Stomach (tissue), 4 donors: ENCODE measurements at regions not wholly inside any gene's neighbourhood (a gene's known extent, or its start where the extent isn't known, plus 50 kb on each side); places are given as distances from the start of the nearest gene placed in this dataset.

Experiments
- POLR2AphosphoS5 ChIP-seq, 3 donors: sonication (generic); formaldehyde crosslinking; IDR thresholded peaks; one replicate each; pipeline ENCODE4 v1.6.1; 2016; ENCODE audit warnings: antibody characterized with exemption in 3 of 3
- TF ChIP-seq, protein P1 (sequence below), 7 experiments: fragments of 450-650 bp in 4 of 7; fragments of 200-600 bp in 3 of 7; sonication (generic) in 3 of 7; IDR thresholded peaks; one replicate each; pipeline ENCODE4 v1.5.1; 2016 to 2019; ENCODE audit warnings: antibody characterized with exemption in 7 of 7, control low read depth in 2 of 7, mild to moderate bottlenecking in 1 of 7

GRCh38 chr3:153818338-153818737, 302.9 kb upstream of the ARHGEF26 start:
- TF ChIP-seq, protein P1, sequence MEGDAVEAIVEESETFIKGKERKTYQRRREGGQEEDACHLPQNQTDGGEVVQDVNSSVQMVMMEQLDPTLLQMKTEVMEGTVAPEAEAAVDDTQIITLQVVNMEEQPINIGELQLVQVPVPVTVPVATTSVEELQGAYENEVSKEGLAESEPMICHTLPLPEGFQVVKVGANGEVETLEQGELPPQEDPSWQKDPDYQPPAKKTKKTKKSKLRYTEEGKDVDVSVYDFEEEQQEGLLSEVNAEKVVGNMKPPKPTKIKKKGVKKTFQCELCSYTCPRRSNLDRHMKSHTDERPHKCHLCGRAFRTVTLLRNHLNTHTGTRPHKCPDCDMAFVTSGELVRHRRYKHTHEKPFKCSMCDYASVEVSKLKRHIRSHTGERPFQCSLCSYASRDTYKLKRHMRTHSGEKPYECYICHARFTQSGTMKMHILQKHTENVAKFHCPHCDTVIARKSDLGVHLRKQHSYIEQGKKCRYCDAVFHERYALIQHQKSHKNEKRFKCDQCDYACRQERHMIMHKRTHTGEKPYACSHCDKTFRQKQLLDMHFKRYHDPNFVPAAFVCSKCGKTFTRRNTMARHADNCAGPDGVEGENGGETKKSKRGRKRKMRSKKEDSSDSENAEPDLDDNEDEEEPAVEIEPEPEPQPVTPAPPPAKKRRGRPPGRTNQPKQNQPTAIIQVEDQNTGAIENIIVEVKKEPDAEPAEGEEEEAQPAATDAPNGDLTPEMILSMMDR (IDR thresholded peaks at IDR 0.05) = no peak
- TF ChIP-seq POLR2AphosphoS5 (IDR thresholded peaks at IDR 0.05) = no peak
